ENCODE measurements at regions not wholly inside any gene's neighbourhood (a gene's known extent, or its start where the extent isn't known, plus 50 kb on each side); places are given as distances from the start of the nearest gene placed in this dataset.

- TF ChIP-seq CTCF (IDR thresholded peaks at IDR 0.05; ENCODE audit: insufficient read depth, low read depth, low read length): no peak
- TF ChIP-seq EZH2 (IDR thresholded peaks at IDR 0.05; ENCODE audit: insufficient read depth, low read length): no peak
Observed at GRCh38 chr1:30511991-30512913, 211.1 kb downstream of the MATN1 start.
